Mesenchymal stem cell (in vitro differentiated cells and primary cell): ENCODE measurements at regions not wholly inside any gene's neighbourhood (a gene's known extent, or its start where the extent isn't known, plus 50 kb on each side); places are given as distances from the start of the nearest gene placed in this dataset.
A peak's percentile ranks its signal among the peaks of the same experiment; 100 is the strongest.

Source experiments
- DNase-seq: peaks from one replicate; pipeline ENCODE4 v3.0.0-alpha.2; 2013
- H2AFZ ChIP-seq: one replicate; pipeline ENCODE4 v1.6.1; 2013; ENCODE audit warnings: low read depth, mild to moderate bottlenecking, control low read depth, inconsistent platforms, low read length, moderate library complexity
- H2AK5ac ChIP-seq: 2 replicates; pipeline ENCODE4 v1.6.1; 2013; ENCODE audit warnings: low read length, moderate library complexity, mild to moderate bottlenecking, inconsistent platforms; ENCODE audit not compliant: severe bottlenecking
- H2BK120ac ChIP-seq: one replicate; pipeline ENCODE4 v1.6.1; 2013; ENCODE audit warnings: low read depth, mild to moderate bottlenecking, inconsistent platforms, low read length, moderate library complexity
- H2BK12ac ChIP-seq, 2 experiments: one replicate each; pipeline ENCODE4 v1.6.1; 2013; ENCODE audit warnings: inconsistent platforms in 2 of 2, low read length in 2 of 2, mild to moderate bottlenecking in 2 of 2, moderate library complexity in 2 of 2, control low read depth in 1 of 2
- H2BK15ac ChIP-seq: one replicate; pipeline ENCODE4 v1.6.1; 2013; ENCODE audit warnings: mild to moderate bottlenecking, low read depth, inconsistent platforms; ENCODE audit not compliant: poor library complexity, severe bottlenecking
- H2BK5ac ChIP-seq: 2 replicates; pipeline ENCODE4 v1.6.1; 2013; ENCODE audit warnings: low read depth, mild to moderate bottlenecking, low read length, control low read depth, inconsistent platforms; ENCODE audit not compliant: poor library complexity, severe bottlenecking
- H3K14ac ChIP-seq, 2 experiments: one replicate each; pipeline ENCODE4 v1.6.1; 2013; ENCODE audit warnings: inconsistent platforms in 2 of 2, low read length in 2 of 2, control low read depth in 1 of 2, mild to moderate bottlenecking in 1 of 2, moderate library complexity in 1 of 2
- H3K18ac ChIP-seq, 2 experiments: one replicate each; pipeline ENCODE4 v1.6.1; 2013; ENCODE audit warnings: inconsistent platforms in 2 of 2, low read length in 2 of 2, control low read depth in 1 of 2, low read depth in 1 of 2, mild to moderate bottlenecking in 1 of 2
- H3K23ac ChIP-seq, 2 experiments: one replicate each; pipeline ENCODE4 v1.6.1; 2013; ENCODE audit warnings: inconsistent platforms in 2 of 2, low read length in 2 of 2, mild to moderate bottlenecking in 2 of 2, moderate library complexity in 2 of 2, control low read depth in 1 of 2
- H3K27ac ChIP-seq: 2 replicates; pipeline ENCODE4 v1.5.1; 2013; ENCODE audit warnings: mild to moderate bottlenecking, moderate library complexity, low read length, control low read depth, inconsistent platforms; ENCODE audit not compliant: poor library complexity, severe bottlenecking
- H3K27me3 ChIP-seq, 2 experiments: 2 replicates each; pipeline versions ENCODE4 v1.6.1 to v1.7.0; 2013; ENCODE audit warnings: low read length in 2 of 2, mild to moderate bottlenecking in 2 of 2, moderate library complexity in 2 of 2, control low read depth in 1 of 2, inconsistent platforms in 1 of 2; ENCODE audit not compliant: control insufficient read depth in 1 of 2, insufficient read depth in 1 of 2
- H3K36me3 ChIP-seq, 2 experiments: 2 replicates each; pipeline versions ENCODE4 v1.6.1 to v1.7.0; 2013; ENCODE audit warnings: low read length in 2 of 2, control low read depth in 1 of 2, inconsistent platforms in 1 of 2, low read depth in 1 of 2, mild to moderate bottlenecking in 1 of 2; ENCODE audit not compliant: insufficient read depth in 2 of 2, control insufficient read depth in 1 of 2
- H3K4ac ChIP-seq, 2 experiments: one replicate each; pipeline ENCODE4 v1.6.1; 2013; ENCODE audit warnings: inconsistent platforms in 2 of 2, low read length in 2 of 2, mild to moderate bottlenecking in 2 of 2, moderate library complexity in 2 of 2, control low read depth in 1 of 2, low read depth in 1 of 2
- H3K4me1 ChIP-seq: 2 replicates; pipeline ENCODE4 v1.6.1; 2013; ENCODE audit warnings: low read depth, low read length, control low read depth; ENCODE audit not compliant: control insufficient read depth, insufficient read depth
- H3K4me2 ChIP-seq: 2 replicates; pipeline ENCODE4 v1.6.1; 2013; ENCODE audit warnings: low read length, mild to moderate bottlenecking, inconsistent platforms; ENCODE audit not compliant: poor library complexity, severe bottlenecking
- H3K4me3 ChIP-seq, 2 experiments: 2 replicates each; pipeline versions ENCODE4 v1.5.1 to v1.7.0; 2013; ENCODE audit warnings: low read length in 2 of 2, mild to moderate bottlenecking in 2 of 2, control low read depth in 1 of 2, low read depth in 1 of 2; ENCODE audit not compliant: insufficient read depth in 1 of 2
- H3K79me1 ChIP-seq: replicated peaks from 2 replicates; pipeline ENCODE4 v1.6.1; 2013; ENCODE audit warnings: mild to moderate bottlenecking, control low read depth, low read length, inconsistent platforms; ENCODE audit not compliant: poor library complexity, severe bottlenecking
- H3K9ac ChIP-seq: 2 replicates; pipeline ENCODE4 v1.7.0; 2013; ENCODE audit warnings: mild to moderate bottlenecking, low read length, moderate library complexity
- H3K9me3 ChIP-seq: 2 replicates; pipeline ENCODE4 v1.7.0; 2013; ENCODE audit warnings: mild to moderate bottlenecking, low read length; ENCODE audit not compliant: control insufficient read depth
- H4K8ac ChIP-seq: one replicate; pipeline ENCODE4 v1.6.1; 2013; ENCODE audit warnings: inconsistent platforms, mild to moderate bottlenecking, low read length, moderate library complexity
- H4K91ac ChIP-seq: one replicate; pipeline ENCODE4 v1.6.1; 2013; ENCODE audit warnings: mild to moderate bottlenecking, low read length, inconsistent platforms
- WGBS: methylation state at CpG from one replicate; pipeline ENCODE4 v1.1.7; 2013; ENCODE audit warnings: mixed read lengths; 5-methylcytosine and 5-hydroxymethylcytosine counted together

DNA sequence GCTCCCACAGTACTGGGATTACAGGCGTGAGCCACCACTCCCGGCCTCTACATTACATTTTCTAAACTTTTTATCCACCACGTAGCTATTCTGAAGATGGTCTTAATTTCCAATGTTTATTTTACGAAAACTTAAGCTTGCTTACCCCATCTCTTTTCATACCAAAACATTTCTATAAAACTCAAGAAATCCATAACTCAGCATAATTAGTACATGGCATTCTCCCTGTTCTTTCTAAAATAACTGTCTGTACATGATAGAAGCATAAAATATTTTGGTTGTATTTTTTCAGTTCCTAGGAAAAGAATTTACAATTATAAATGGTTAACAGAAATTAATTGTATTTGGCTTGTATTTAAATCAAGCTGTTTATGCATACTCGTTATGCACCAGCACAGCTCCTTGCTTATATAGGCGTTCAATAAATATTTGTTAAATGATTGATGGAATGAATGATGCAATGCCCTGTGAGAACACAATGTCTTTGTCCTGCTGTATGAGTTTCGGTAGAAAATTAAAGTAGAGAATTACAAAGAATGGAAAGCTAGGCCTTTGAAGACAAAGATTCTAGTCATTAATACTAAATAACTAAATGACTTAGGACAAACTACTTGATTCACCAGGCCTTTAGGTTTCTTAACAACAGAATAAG is 384.2 kb downstream of the EFNA5 start:
- H2BK5ac ChIP-seq, result no peak overlapping the region
- no peak overlapping the region for H3K4me3 ChIP-seq
- H3K4ac ChIP-seq, result no peak overlapping the region
- no peak overlapping the region for H3K27ac ChIP-seq
- H3K4me1 ChIP-seq, result peaks cover 6% of the 10 kb centered on the region
- no peaks in the 10 kb centered on the region for H3K36me3 ChIP-seq
- no peaks in the 10 kb centered on the region for H3K79me1 ChIP-seq
- H2BK15ac ChIP-seq, result no peak overlapping the region
- no peak overlapping the region for H4K8ac ChIP-seq
- no peak overlapping the region for H4K91ac ChIP-seq
- no peaks in the 10 kb centered on the region for H3K27me3 ChIP-seq
- H2AFZ ChIP-seq, result no peak overlapping the region
- H3K23ac ChIP-seq, result no peak overlapping the region
- H3K9ac ChIP-seq, result no peak overlapping the region
- H2BK12ac ChIP-seq, result no peak overlapping the region
- H3K9me3 ChIP-seq, result no peaks in the 10 kb centered on the region
- H3K18ac ChIP-seq, result no peak overlapping the region
- DNase-seq, result no peak
- no peak overlapping the region for H2BK120ac ChIP-seq
- no peak overlapping the region for H2AK5ac ChIP-seq
- 98% methylated on average over 6 of the region's 7 CpGs for WGBS
- no peak overlapping the region for H3K14ac ChIP-seq
- no peak overlapping the region for H3K4me2 ChIP-seq

DNA sequence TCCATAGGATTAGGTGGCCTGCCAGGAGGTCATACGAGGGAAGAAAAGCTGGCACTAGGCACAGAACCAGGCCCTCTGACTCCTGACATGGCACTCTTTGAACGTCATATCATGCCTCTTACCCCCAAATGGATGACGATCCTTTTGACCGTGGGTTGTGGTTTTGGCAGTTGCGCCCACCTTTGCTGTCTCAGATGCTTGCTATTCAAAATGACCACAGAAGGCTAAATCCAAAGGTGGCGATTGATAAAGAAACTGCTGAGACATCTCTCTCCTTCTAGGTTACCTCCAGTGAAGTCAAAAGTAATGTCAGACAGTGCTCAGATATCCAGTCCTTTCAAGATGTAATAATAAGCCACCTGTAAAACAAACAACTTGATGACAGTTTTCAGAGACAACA is 385.0 kb downstream of the EFNA5 start:
- Histone ChIP-seq H3K23ac (no peak overlapping the region), H3K4me1 (peaks cover 6% of the 10 kb centered on the region), H2BK15ac (no peak overlapping the region), H3K4me2 (no peak overlapping the region), H3K18ac (no peak overlapping the region), H3K9ac (no peak overlapping the region), H3K4me3 (no peak overlapping the region), H3K27ac (no peak overlapping the region), H2BK5ac (no peak overlapping the region), H3K27me3 (no peaks in the 10 kb centered on the region), H3K79me1 (no peaks in the 10 kb centered on the region), H4K91ac (no peak overlapping the region), H3K14ac (no peak overlapping the region), H3K4ac (no peak overlapping the region), H2AK5ac (peak overlapping the region; percentile 55), H2AFZ (no peak overlapping the region), H3K36me3 (no peaks in the 10 kb centered on the region), H3K9me3 (no peaks in the 10 kb centered on the region), H2BK120ac (no peak overlapping the region), H2BK12ac (no peak overlapping the region), H4K8ac (no peak overlapping the region)
- WGBS, result 94% methylated on average over 6 of the region's 6 CpGs
- DNase-seq, result no peak

- Histone ChIP-seq H3K9me3 (no peaks in the 10 kb centered on the region), H2BK5ac (no peak overlapping the region), H3K4me2 (no peak overlapping the region), H3K18ac (no peak overlapping the region), H3K36me3 (no peaks in the 10 kb centered on the region), H4K8ac (no peak overlapping the region), H3K9ac (no peak overlapping the region), H3K27ac (no peak overlapping the region), H3K23ac (no peak overlapping the region), H2AFZ (no peak overlapping the region), H2BK15ac (no peak overlapping the region), H3K4ac (no peak overlapping the region), H2AK5ac (no peak overlapping the region), H3K79me1 (no peaks in the 10 kb centered on the region), H3K27me3 (no peaks in the 10 kb centered on the region), H2BK120ac (no peak overlapping the region), H3K14ac (no peak overlapping the region), H4K91ac (no peak overlapping the region), H3K4me1 (peaks cover 4% of the 10 kb centered on the region), H3K4me3 (no peak overlapping the region), H2BK12ac (no peak overlapping the region)
- DNase-seq, result peak; percentile 19
- WGBS, result 88% methylated on average over 3 of the region's 3 CpGs
Measured at GRCh38 chr5:107284822-107285525, 385.8 kb downstream of the EFNA5 start.

DNA sequence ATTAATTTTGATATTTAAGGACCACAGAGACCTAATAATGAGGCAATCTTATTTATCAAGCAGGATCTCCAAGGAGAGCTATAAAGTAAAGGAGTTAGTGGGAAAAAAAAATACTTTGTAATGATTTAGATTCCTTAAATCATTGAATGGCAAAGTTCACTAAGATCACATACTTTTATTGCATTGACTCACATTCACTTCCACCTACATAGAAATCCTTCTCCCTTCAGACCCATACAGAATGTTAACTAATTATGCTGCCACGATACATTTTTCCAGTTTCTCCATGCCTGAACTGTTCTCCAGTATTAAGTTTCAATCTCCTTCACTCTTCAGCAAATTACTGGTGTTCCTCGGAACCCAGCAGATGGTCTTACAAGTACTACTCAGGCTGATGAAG is 388.7 kb downstream of the EFNA5 start:
- Histone ChIP-seq H3K27me3 (no peaks in the 10 kb centered on the region), H3K14ac (no peak overlapping the region), H3K4ac (no peak overlapping the region), H3K23ac (no peak overlapping the region), H4K8ac (no peak overlapping the region), H2AFZ (no peak overlapping the region), H2BK5ac (no peak overlapping the region), H3K4me2 (no peak overlapping the region), H2BK120ac (no peak overlapping the region), H3K9ac (no peak overlapping the region), H3K79me1 (no peaks in the 10 kb centered on the region), H3K27ac (peak overlapping the region; percentile 82), H3K9me3 (no peaks in the 10 kb centered on the region), H2AK5ac (no peak overlapping the region), H3K4me1 (peaks cover 1% of the 10 kb centered on the region), H3K18ac (no peak overlapping the region), H2BK12ac (no peak overlapping the region), H3K36me3 (no peaks in the 10 kb centered on the region), H4K91ac (no peak overlapping the region), H2BK15ac (no peak overlapping the region), H3K4me3 (no peak overlapping the region)
- no peak for DNase-seq
- WGBS, result 100% methylated on average over 1 of the region's 2 CpGs
